Inflammatory macrophage (primary cell): ENCODE measurements at regions not wholly inside any gene's neighbourhood (a gene's known extent, or its start where the extent isn't known, plus 50 kb on each side); places are given as distances from the start of the nearest gene placed in this dataset.

Experiments used
- DNase-seq, 2 donors: peaks; one replicate each; pipeline ENCODE4 v3.0.0-alpha.2; 2020 to 2022

GRCh38 chr16:79918916-79919315 is 318.4 kb upstream of the MAF start:
- no peak for DNase-seq

- DNase-seq, result no peak
Observed at GRCh38 chr16:79915761-79916160, 315.2 kb upstream of the MAF start.

- DNase-seq, result no peak
Observed at GRCh38 chr16:79914961-79915720, 314.6 kb upstream of the MAF start.

GRCh38 chr16:79912592-79913310 is 312.2 kb upstream of the MAF start:
- DNase-seq, result no peak

- no peak for DNase-seq
Observed at GRCh38 chr16:79911660-79912059, 311.1 kb upstream of the MAF start.

GRCh38 chr16:79909571-79909970 is 309.0 kb upstream of the MAF start:
- no peak for DNase-seq

GRCh38 chr16:79903471-79903870 is 302.9 kb upstream of the MAF start:
- no peak for DNase-seq

GRCh38 chr16:79902351-79902750 is 301.8 kb upstream of the MAF start:
- no peak for DNase-seq

GRCh38 chr16:79901522-79901921 is 301.0 kb upstream of the MAF start:
- no peak for DNase-seq

- no peak for DNase-seq
Observed at GRCh38 chr16:79899716-79900115, 299.2 kb upstream of the MAF start.

GRCh38 chr16:79899316-79899715 is 298.8 kb upstream of the MAF start:
- DNase-seq, result no peak

GRCh38 chr16:79898703-79899102 is 298.2 kb upstream of the MAF start:
- no peak for DNase-seq

GRCh38 chr16:79897453-79898146 is 297.1 kb upstream of the MAF start:
- DNase-seq, result no peak

GRCh38 chr16:79897104-79897452 is 296.5 kb upstream of the MAF start:
- no peak for DNase-seq

GRCh38 chr16:79895917-79896203 is 295.3 kb upstream of the MAF start:
- DNase-seq, result no peak

- no peak for DNase-seq
Observed at GRCh38 chr16:79895053-79895916, 294.7 kb upstream of the MAF start.

GRCh38 chr16:79893445-79893844 is 292.9 kb upstream of the MAF start:
- DNase-seq, result no peak

GRCh38 chr16:79892278-79892677 is 291.7 kb upstream of the MAF start:
- DNase-seq, result no peak

- DNase-seq, result no peak
Observed at GRCh38 chr16:79891458-79891857, 290.9 kb upstream of the MAF start.

GRCh38 chr16:79887541-79888540 is 287.3 kb upstream of the MAF start:
- DNase-seq, result no peak

GRCh38 chr16:79885320-79885719 is 284.8 kb upstream of the MAF start:
- DNase-seq, result no peak

GRCh38 chr16:79883494-79883893 is 283.0 kb upstream of the MAF start:
- DNase-seq, result no peak
